GDM1 (cell line): ENCODE measurements at regions not wholly inside any gene's neighbourhood (a gene's known extent, or its start where the extent isn't known, plus 50 kb on each side); places are given as distances from the start of the nearest gene placed in this dataset.

Source experiments
- DNase-seq: peaks from one replicate; lab custom pipeline; 2025; lab: John Stamatoyannopoulos, UW

DNA sequence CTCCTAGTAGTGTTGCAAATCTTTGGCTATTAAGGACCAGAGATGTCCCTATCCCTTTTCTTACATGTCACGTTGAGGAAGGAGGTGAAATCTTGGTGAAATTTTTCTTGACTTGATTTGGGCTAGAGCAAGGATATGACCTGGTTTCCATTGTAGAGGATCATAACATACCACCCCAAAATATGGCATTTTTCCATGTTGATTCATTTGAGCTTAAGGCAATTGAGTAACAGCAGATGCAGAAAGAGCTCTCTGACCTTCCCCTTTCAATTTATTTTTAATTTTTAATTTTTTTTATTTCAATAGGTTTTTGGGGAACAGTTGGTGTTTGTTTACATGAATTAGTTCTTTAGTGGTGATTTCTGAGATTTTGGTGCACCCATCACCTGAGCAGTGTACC is 61.2 kb upstream of the MAP1B start:
- no peak for DNase-seq

DNA sequence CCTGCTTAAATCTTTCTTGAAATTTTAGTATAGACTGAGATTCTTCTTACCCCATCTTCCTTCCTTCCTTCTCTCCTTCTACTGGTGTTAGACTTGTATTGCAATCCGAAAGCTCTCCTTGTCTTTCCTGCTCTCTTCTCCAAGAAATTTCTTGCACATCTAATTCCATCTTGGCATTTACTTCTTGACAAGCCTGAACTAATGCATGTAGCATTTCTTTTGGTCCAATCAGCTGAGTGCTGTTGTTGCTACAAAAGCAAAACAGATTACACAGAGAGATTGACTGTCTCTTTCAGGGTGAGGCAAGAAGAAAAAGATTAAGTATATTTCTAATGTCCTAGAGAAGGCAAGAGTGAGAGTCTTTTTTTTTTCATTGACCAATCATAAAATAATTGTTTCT is 51.6 kb upstream of the MAP1B start:
- no peak for DNase-seq
